H9 (cell line): ENCODE measurements at regions not wholly inside any gene's neighbourhood (a gene's known extent, or its start where the extent isn't known, plus 50 kb on each side); places are given as distances from the start of the nearest gene placed in this dataset.

Source experiments
- DNase-seq: peaks from one replicate; pipeline ENCODE4 v3.0.0-alpha.2; 2017
- H2AFZ ChIP-seq: one replicate; pipeline ENCODE4 v1.6.1; 2013; ENCODE audit warnings: mild to moderate bottlenecking, low read length, control low read depth, moderate library complexity
- H2AK5ac ChIP-seq: 2 replicates; pipeline ENCODE4 v1.6.1; 2013; ENCODE audit warnings: low read length, control low read depth, mixed read lengths; ENCODE audit not compliant: insufficient read length
- H2BK120ac ChIP-seq: one replicate; pipeline ENCODE4 v1.6.1; 2013; ENCODE audit warnings: low read depth, mild to moderate bottlenecking, low read length, control low read depth, inconsistent platforms; ENCODE audit not compliant: poor library complexity, severe bottlenecking
- H2BK12ac ChIP-seq: 2 replicates; pipeline ENCODE4 v1.6.1; 2013; ENCODE audit warnings: low read length, control low read depth, mixed read lengths, low read depth; ENCODE audit not compliant: insufficient read length
- H2BK15ac ChIP-seq: 2 replicates; pipeline ENCODE4 v1.6.1; 2013; ENCODE audit warnings: low read depth, low read length, control low read depth
- H2BK20ac ChIP-seq: one replicate; pipeline ENCODE4 v1.6.1; 2013; ENCODE audit warnings: low read depth, mild to moderate bottlenecking, low read length, control low read depth, inconsistent platforms; ENCODE audit not compliant: poor library complexity, severe bottlenecking
- H2BK5ac ChIP-seq: 2 replicates; pipeline ENCODE4 v1.6.1; 2013; ENCODE audit warnings: low read length, control low read depth, mixed read lengths; ENCODE audit not compliant: insufficient read length
- H3K14ac ChIP-seq: 2 replicates; pipeline ENCODE4 v1.6.1; 2013; ENCODE audit warnings: low read length, control low read depth; ENCODE audit not compliant: insufficient read depth
- H3K18ac ChIP-seq: 2 replicates; pipeline ENCODE4 v1.6.1; 2013; ENCODE audit warnings: low read depth, mild to moderate bottlenecking, mixed read lengths, low read length, control low read depth; ENCODE audit not compliant: insufficient read length
- H3K23ac ChIP-seq: 2 replicates; pipeline ENCODE4 v1.6.1; 2013; ENCODE audit warnings: low read length, control low read depth, mixed read lengths, low read depth; ENCODE audit not compliant: insufficient read length
- H3K23me2 ChIP-seq: 2 replicates; pipeline ENCODE4 v1.6.1; 2013; ENCODE audit warnings: low read depth, mild to moderate bottlenecking, mixed read lengths, low read length, control low read depth; ENCODE audit not compliant: insufficient read length, poor library complexity, severe bottlenecking
- H3K27ac ChIP-seq: 2 replicates; pipeline ENCODE4 v1.5.1; 2013; ENCODE audit warnings: low read length, control low read depth, mixed read lengths, low read depth; ENCODE audit not compliant: insufficient read length
- H3K27me3 ChIP-seq: 2 replicates; pipeline ENCODE4 v1.6.1; 2013; ENCODE audit warnings: low read length, control low read depth, inconsistent platforms; ENCODE audit not compliant: insufficient read depth
- H3K4ac ChIP-seq: 2 replicates; pipeline ENCODE4 v1.6.1; 2013; ENCODE audit warnings: low read depth, mild to moderate bottlenecking, control low read depth, inconsistent platforms, low read length, moderate library complexity
- H3K4me1 ChIP-seq: 2 replicates; pipeline ENCODE4 v1.6.1; 2013; ENCODE audit warnings: low read length, control low read depth, inconsistent platforms; ENCODE audit not compliant: insufficient read depth
- H3K4me2 ChIP-seq: 2 replicates; pipeline ENCODE4 v1.6.1; 2013; ENCODE audit warnings: low read length, control low read depth, mixed read lengths; ENCODE audit not compliant: insufficient read length, insufficient read depth
- H3K56ac ChIP-seq: 2 replicates; pipeline ENCODE4 v1.6.1; 2013; ENCODE audit warnings: low read depth, mild to moderate bottlenecking, mixed read lengths, low read length, control low read depth; ENCODE audit not compliant: insufficient read length
- H3K79me1 ChIP-seq: 2 replicates; pipeline ENCODE4 v1.6.1; 2013; ENCODE audit warnings: low read depth, mild to moderate bottlenecking, moderate library complexity, low read length, control low read depth, inconsistent platforms; ENCODE audit not compliant: insufficient read depth, poor library complexity, severe bottlenecking
- H3K79me2 ChIP-seq: 2 replicates; pipeline ENCODE4 v1.6.1; 2013; ENCODE audit warnings: low read length, control low read depth, inconsistent platforms; ENCODE audit not compliant: insufficient read depth
- H3K9ac ChIP-seq: 2 replicates; pipeline ENCODE4 v1.6.1; 2013; ENCODE audit warnings: low read length, control low read depth, mixed read lengths; ENCODE audit not compliant: insufficient read length; ENCODE audit errors: extremely low read depth
- H3K9me3 ChIP-seq: one replicate; pipeline ENCODE4 v1.6.1; 2013; ENCODE audit warnings: low read depth, low read length, inconsistent platforms; ENCODE audit not compliant: control insufficient read depth
- H3T11ph ChIP-seq: one replicate; pipeline ENCODE4 v1.6.1; 2013; ENCODE audit warnings: mild to moderate bottlenecking, low read length, control low read depth, inconsistent platforms
- H4K20me1 ChIP-seq: one replicate; pipeline ENCODE4 v1.6.1; 2013; ENCODE audit not compliant: control insufficient read depth, insufficient read length, insufficient read depth
- H4K5ac ChIP-seq: 2 replicates; pipeline ENCODE4 v1.6.1; 2013; ENCODE audit warnings: low read depth, mild to moderate bottlenecking, mixed read lengths, low read length, control low read depth; ENCODE audit not compliant: insufficient read length
- H4K8ac ChIP-seq: replicated peaks from 2 replicates; pipeline ENCODE4 v1.6.1; 2013; ENCODE audit warnings: low read length, control low read depth, mixed read lengths, low read depth; ENCODE audit not compliant: insufficient read length
- H4K91ac ChIP-seq: 2 replicates; pipeline ENCODE4 v1.6.1; 2013; ENCODE audit warnings: low read depth, mild to moderate bottlenecking, moderate library complexity, mixed read lengths, low read length, control low read depth; ENCODE audit not compliant: insufficient read length
- H3K27ac Mint-ChIP-seq, 3 experiments: 2 replicates in 2 of 3; 3 replicates in 1 of 3; pipeline ENCODE4 v1.8.0; 2020 to 2021; ENCODE audit warnings: mixed read lengths in 3 of 3, mild to moderate bottlenecking in 1 of 3, moderate library complexity in 1 of 3
- H3K27me3 Mint-ChIP-seq: 2 replicates; pipeline ENCODE4 v1.8.0; 2021; ENCODE audit warnings: low read depth, mild to moderate bottlenecking, moderate library complexity, mixed read lengths
- H3K36me3 Mint-ChIP-seq, 3 experiments: 2 replicates in 2 of 3; 3 replicates in 1 of 3; pipeline ENCODE4 v1.8.0; 2020 to 2021; ENCODE audit warnings: low read depth in 3 of 3, mixed read lengths in 3 of 3; ENCODE audit not compliant: insufficient read depth in 1 of 3
- H3K4me1 Mint-ChIP-seq, 2 experiments: 2 replicates each; pipeline ENCODE4 v1.8.0; 2020; ENCODE audit warnings: mixed read lengths in 2 of 2
- H3K4me3 Mint-ChIP-seq, 2 experiments: 2 replicates in 1 of 2; 3 replicates in 1 of 2; pipeline ENCODE4 v1.8.0; 2020 to 2021; ENCODE audit warnings: mild to moderate bottlenecking in 2 of 2, mixed read lengths in 2 of 2, moderate library complexity in 1 of 2
- H3K9me3 Mint-ChIP-seq, 2 experiments: 2 replicates in 1 of 2; 3 replicates in 1 of 2; pipeline ENCODE4 v1.8.0; 2020; ENCODE audit warnings: mild to moderate bottlenecking in 2 of 2, mixed read lengths in 2 of 2, moderate library complexity in 1 of 2
- CTCF ChIP-seq: fragments of 200-600 bp; sonication (generic); conservative IDR thresholded peaks from 3 replicates; pipeline ENCODE4 v1.8.0; 2021; ENCODE audit warnings: antibody characterized with exemption, mild to moderate bottlenecking
- WGBS: extraction: QIAGEN DNeasy Blood & Tissue Kit; methylation state at CpG from one replicate; pipeline ENCODE4 v1.1.7; 2013; ENCODE audit warnings: missing lambda C conversion rate, low lambda C conversion rate, mixed read lengths; ENCODE audit not compliant: insufficient read length; ENCODE audit errors: extremely low coverage; 5-methylcytosine and 5-hydroxymethylcytosine counted together

- Mint-ChIP-seq H3K4me3 (no peak overlapping the region), H3K4me1 (peaks cover 17 to 32% of the 10 kb centered on the region in 2 experiments), H3K27ac (no peak overlapping the region), H3K9me3 (no peaks in the 10 kb centered on the region), H3K27me3 (peaks cover 25% of the 10 kb centered on the region), H3K36me3 (no peaks in the 10 kb centered on the region)
- Histone ChIP-seq H4K8ac (no peak overlapping the region), H3K4ac (no peak overlapping the region), H3K14ac (no peak overlapping the region), H3K4me2 (no peak overlapping the region), H3K79me2 (no peaks in the 10 kb centered on the region), H2BK15ac (no peak overlapping the region), H3K79me1 (no peaks in the 10 kb centered on the region), H3K23ac (no peak overlapping the region), H3K27me3 (no peaks in the 10 kb centered on the region; the same call in 1 of the 2 replicates), H2BK20ac (no peak overlapping the region), H3K27ac (no peak overlapping the region), H2AFZ (no peak overlapping the region), H4K5ac (no peak overlapping the region), H2BK12ac (no peak overlapping the region), H3K4me1 (peaks cover 10% of the 10 kb centered on the region; the same call in 1 of the 2 replicates), H3T11ph (no peak overlapping the region), H3K9ac (no peak overlapping the region), H2AK5ac (no peak overlapping the region), H4K20me1 (no peaks in the 10 kb centered on the region), H3K56ac (no peak overlapping the region), H4K91ac (no peak overlapping the region), H2BK120ac (no peak overlapping the region), H3K18ac (no peak overlapping the region), H2BK5ac (no peak overlapping the region), H3K23me2 (no peaks in the 10 kb centered on the region), H3K9me3 (no peaks in the 10 kb centered on the region)
- no peak for TF ChIP-seq CTCF
- DNase-seq: no peak
- WGBS: no CpG with 5 or more reads among the region's 3 CpGs
Measured at GRCh38 chr4:140258476-140258875, 104.5 kb upstream of the MAML3 start.
